Keratinocyte (primary cell): ENCODE measurements at regions not wholly inside any gene's neighbourhood (a gene's known extent, or its start where the extent isn't known, plus 50 kb on each side); places are given as distances from the start of the nearest gene placed in this dataset.

Source experiments
- EZH2 ChIP-seq: IDR thresholded peaks from one replicate; pipeline ENCODE4 v1.6.1; 2012; ENCODE audit warnings: inconsistent platforms, mild to moderate bottlenecking, low read length, moderate library complexity
- TF ChIP-seq, protein P1 (sequence below), 3 experiments: IDR thresholded peaks in 1 of 3; conservative IDR thresholded peaks in 1 of 3; optimal IDR thresholded peaks in 1 of 3; 2 replicates in 2 of 3; 3 replicates in 1 of 3; pipeline versions ENCODE3 to v1.5.1; 2011; ENCODE audit warnings: low read length in 3 of 3, mild to moderate bottlenecking in 3 of 3, moderate library complexity in 2 of 3, control low read depth in 1 of 3, inconsistent platforms in 1 of 3; ENCODE audit not compliant: insufficient read depth in 2 of 3; ENCODE audit errors: extremely low read depth in 1 of 3

- TF ChIP-seq, protein P1, sequence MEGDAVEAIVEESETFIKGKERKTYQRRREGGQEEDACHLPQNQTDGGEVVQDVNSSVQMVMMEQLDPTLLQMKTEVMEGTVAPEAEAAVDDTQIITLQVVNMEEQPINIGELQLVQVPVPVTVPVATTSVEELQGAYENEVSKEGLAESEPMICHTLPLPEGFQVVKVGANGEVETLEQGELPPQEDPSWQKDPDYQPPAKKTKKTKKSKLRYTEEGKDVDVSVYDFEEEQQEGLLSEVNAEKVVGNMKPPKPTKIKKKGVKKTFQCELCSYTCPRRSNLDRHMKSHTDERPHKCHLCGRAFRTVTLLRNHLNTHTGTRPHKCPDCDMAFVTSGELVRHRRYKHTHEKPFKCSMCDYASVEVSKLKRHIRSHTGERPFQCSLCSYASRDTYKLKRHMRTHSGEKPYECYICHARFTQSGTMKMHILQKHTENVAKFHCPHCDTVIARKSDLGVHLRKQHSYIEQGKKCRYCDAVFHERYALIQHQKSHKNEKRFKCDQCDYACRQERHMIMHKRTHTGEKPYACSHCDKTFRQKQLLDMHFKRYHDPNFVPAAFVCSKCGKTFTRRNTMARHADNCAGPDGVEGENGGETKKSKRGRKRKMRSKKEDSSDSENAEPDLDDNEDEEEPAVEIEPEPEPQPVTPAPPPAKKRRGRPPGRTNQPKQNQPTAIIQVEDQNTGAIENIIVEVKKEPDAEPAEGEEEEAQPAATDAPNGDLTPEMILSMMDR (optimal IDR thresholded peaks at IDR 0.05 in 1 of 3, IDR thresholded peaks at IDR 0.05 in 1 of 3, conservative IDR thresholded peaks at IDR 0.05 in 1 of 3; ENCODE audit: extremely low read depth in 1 of 3, insufficient read depth in 2 of 3, low read length in 3 of 3), result no peak
- TF ChIP-seq EZH2, result no peak
These were observed 152.2 kb downstream of the C3orf38 start for GRCh38 chr3:88301996-88302393.
